ACHN (cell line): ENCODE measurements at regions not wholly inside any gene's neighbourhood (a gene's known extent, or its start where the extent isn't known, plus 50 kb on each side); places are given as distances from the start of the nearest gene placed in this dataset.
A peak's percentile ranks its signal among the peaks of the same experiment; 100 is the strongest.

Experiments
- DNase-seq: peaks from one replicate; pipeline ENCODE4 v3.0.0-alpha.2; 2015
- in situ Hi-C: cut with HindIII; loops from 2 replicates; pipeline ENCODE4 v1.10.0; 2017; ENCODE audit warnings: low sequenced_read_pairs, low pct_ligation_motif_present, low pct_unique_long_range_greater_than_20kb

GRCh38 chrX:42107495-42108488 lies 184.4 kb upstream of the CASK start:
- in situ Hi-C loops = no loop called here
- no peak for DNase-seq

- in situ Hi-C loops = no loop called here
- DNase-seq = no peak
Measured at GRCh38 chrX:42106556-42106955, 183.2 kb upstream of the CASK start.

GRCh38 chrX:42102586-42103282 lies 179.4 kb upstream of the CASK start:
- no peak for DNase-seq
- in situ Hi-C loops = no loop called here

- no peak for DNase-seq
Measured at GRCh38 chrX:42098900-42099299, 175.5 kb upstream of the CASK start.

GRCh38 chrX:42097486-42097885 lies 174.1 kb upstream of the CASK start:
- in situ Hi-C loops = no loop called here
- DNase-seq = peak; percentile 29

More at GRCh38 chrX:42098900-42099299, 175.5 kb upstream of the CASK start:
- in situ Hi-C loops = no loop called here

- DNase-seq = peak; percentile 91
- in situ Hi-C loops = no loop called here
Measured at GRCh38 chrX:42096265-42096920, 173.0 kb upstream of the CASK start.

- in situ Hi-C loops = no loop called here
- peak; percentile 26 for DNase-seq
Measured at GRCh38 chrX:42094218-42094617, 170.9 kb upstream of the CASK start.

- in situ Hi-C loops = no loop called here
- peak; percentile 40 for DNase-seq
Measured at GRCh38 chrX:42093756-42094155, 170.4 kb upstream of the CASK start.

- DNase-seq = no peak
- in situ Hi-C loops = no loop called here
Measured at GRCh38 chrX:42090395-42090794, 167.0 kb upstream of the CASK start.

GRCh38 chrX:42089031-42089430 lies 165.7 kb upstream of the CASK start:
- DNase-seq = no peak
- in situ Hi-C loops = no loop called here

- in situ Hi-C loops = no loop called here
Measured at GRCh38 chrX:42087960-42088359, 164.6 kb upstream of the CASK start.

GRCh38 chrX:42085836-42086235 lies 162.5 kb upstream of the CASK start:
- DNase-seq = no peak
- in situ Hi-C loops = no loop called here

More at GRCh38 chrX:42087960-42088359, 164.6 kb upstream of the CASK start:
- DNase-seq = no peak

- DNase-seq = no peak
- in situ Hi-C loops = no loop called here
Measured at GRCh38 chrX:42079968-42080367, 156.6 kb upstream of the CASK start.

- in situ Hi-C loops = no loop called here
- DNase-seq = no peak
Measured at GRCh38 chrX:42077675-42078074, 154.3 kb upstream of the CASK start.

- DNase-seq = no peak
- in situ Hi-C loops = no loop called here
Measured at GRCh38 chrX:42075032-42075431, 151.7 kb upstream of the CASK start.

GRCh38 chrX:42073448-42073847 lies 150.1 kb upstream of the CASK start:
- in situ Hi-C loops = no loop called here
- DNase-seq = no peak

- no peak for DNase-seq
Measured at GRCh38 chrX:42070866-42071265, 147.5 kb upstream of the CASK start.

GRCh38 chrX:42054256-42054655 lies 130.9 kb upstream of the CASK start:
- DNase-seq = no peak
- in situ Hi-C loops = no loop called here

More at GRCh38 chrX:42070866-42071265, 147.5 kb upstream of the CASK start:
- in situ Hi-C loops = no loop called here

GRCh38 chrX:42050345-42050744 lies 127.0 kb upstream of the CASK start:
- in situ Hi-C loops = no loop called here
- no peak for DNase-seq
